ENCODE measurements at regions not wholly inside any gene's neighbourhood (a gene's known extent, or its start where the extent isn't known, plus 50 kb on each side); places are given as distances from the start of the nearest gene placed in this dataset.

DNA sequence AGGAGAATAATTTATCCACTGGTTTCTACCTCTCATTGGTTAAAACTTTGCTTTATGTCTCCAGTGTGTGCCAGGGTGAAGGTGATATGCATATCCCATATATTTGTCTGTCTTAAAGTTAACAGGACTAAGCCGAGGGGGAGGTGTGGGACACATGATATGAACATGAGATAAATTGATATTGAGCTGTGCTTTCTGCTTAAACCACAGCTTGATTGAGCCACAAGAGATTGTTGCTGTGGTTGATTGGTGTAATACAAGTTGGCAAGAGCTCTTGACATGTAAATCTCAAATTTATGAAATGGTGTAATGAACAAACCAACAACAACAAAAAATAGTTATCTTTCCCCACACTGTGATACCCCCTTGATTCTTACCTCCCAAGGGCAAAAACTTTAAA lies 1295.5 kb upstream of the NCAM2 start:
- no peak overlapping the region for H3K4me3 ChIP-seq
- POLR2A ChIA-PET = no interaction called here

More for the DNA sequence above, 1295.5 kb upstream of the NCAM2 start:
- Histone ChIP-seq H3K79me2 (ENCODE audit: control insufficient read depth, insufficient read depth, low read length) (no peaks in the 10 kb centered on the region), H3K9me1 (ENCODE audit: control insufficient read depth, insufficient read depth, low read length) (no peaks in the 10 kb centered on the region), H4K20me1 (replicated peaks; ENCODE audit: control insufficient read depth, insufficient read depth, low read length) (no peaks in the 10 kb centered on the region), H3K27ac (ENCODE audit: extremely low read depth, low read depth, low read length) (no peak overlapping the region), H2AFZ (ENCODE audit: low read depth, low read length) (no peak overlapping the region), H3K4me2 (ENCODE audit: insufficient read depth, low read length) (no peak overlapping the region), H3K4me1 (replicated peaks in 1 of 2; ENCODE audit: control insufficient read depth in 2 of 2, insufficient read depth in 2 of 2, low read length in 2 of 2) (no peaks in the 10 kb centered on the region), H3K9me3 (replicated peaks; ENCODE audit: control insufficient read depth, insufficient read depth, low read depth, low read length) (no peaks in the 10 kb centered on the region), H3K27me3 (ENCODE audit: control insufficient read depth in 2 of 2, insufficient read depth in 2 of 2, low read length in 2 of 2) (no peaks in the 10 kb centered on the region), H3K9ac (ENCODE audit: insufficient read depth in 1 of 2, low read depth in 2 of 2, low read length in 2 of 2) (no peak overlapping the region), H3K36me3 (ENCODE audit: control insufficient read depth, insufficient read depth, low read length) (no peaks in the 10 kb centered on the region)
- WGBS (ENCODE audit: insufficient coverage, low coverage, missing lambda C conversion rate) = 8% methylated on average over 1 of the region's 1 CpG
- ATAC-seq = no peak
- CTCF ChIA-PET (ENCODE audit: low intra/inter-chr PET ratio) = no interaction called here
- DNase-seq (ENCODE audit: extremely low read depth in 1 of 4, low spot score in 3 of 4) = no peak
- intact Hi-C loops (cut with micrococcal nuclease) (no loop called here), in situ Hi-C loops (cut with MboI) (no loop called here)
- TF ChIP-seq NELFE (IDR thresholded peaks at IDR 0.05; ENCODE audit: insufficient read depth, insufficient read length) = no peak
- TF ChIP-seq, protein P1, sequence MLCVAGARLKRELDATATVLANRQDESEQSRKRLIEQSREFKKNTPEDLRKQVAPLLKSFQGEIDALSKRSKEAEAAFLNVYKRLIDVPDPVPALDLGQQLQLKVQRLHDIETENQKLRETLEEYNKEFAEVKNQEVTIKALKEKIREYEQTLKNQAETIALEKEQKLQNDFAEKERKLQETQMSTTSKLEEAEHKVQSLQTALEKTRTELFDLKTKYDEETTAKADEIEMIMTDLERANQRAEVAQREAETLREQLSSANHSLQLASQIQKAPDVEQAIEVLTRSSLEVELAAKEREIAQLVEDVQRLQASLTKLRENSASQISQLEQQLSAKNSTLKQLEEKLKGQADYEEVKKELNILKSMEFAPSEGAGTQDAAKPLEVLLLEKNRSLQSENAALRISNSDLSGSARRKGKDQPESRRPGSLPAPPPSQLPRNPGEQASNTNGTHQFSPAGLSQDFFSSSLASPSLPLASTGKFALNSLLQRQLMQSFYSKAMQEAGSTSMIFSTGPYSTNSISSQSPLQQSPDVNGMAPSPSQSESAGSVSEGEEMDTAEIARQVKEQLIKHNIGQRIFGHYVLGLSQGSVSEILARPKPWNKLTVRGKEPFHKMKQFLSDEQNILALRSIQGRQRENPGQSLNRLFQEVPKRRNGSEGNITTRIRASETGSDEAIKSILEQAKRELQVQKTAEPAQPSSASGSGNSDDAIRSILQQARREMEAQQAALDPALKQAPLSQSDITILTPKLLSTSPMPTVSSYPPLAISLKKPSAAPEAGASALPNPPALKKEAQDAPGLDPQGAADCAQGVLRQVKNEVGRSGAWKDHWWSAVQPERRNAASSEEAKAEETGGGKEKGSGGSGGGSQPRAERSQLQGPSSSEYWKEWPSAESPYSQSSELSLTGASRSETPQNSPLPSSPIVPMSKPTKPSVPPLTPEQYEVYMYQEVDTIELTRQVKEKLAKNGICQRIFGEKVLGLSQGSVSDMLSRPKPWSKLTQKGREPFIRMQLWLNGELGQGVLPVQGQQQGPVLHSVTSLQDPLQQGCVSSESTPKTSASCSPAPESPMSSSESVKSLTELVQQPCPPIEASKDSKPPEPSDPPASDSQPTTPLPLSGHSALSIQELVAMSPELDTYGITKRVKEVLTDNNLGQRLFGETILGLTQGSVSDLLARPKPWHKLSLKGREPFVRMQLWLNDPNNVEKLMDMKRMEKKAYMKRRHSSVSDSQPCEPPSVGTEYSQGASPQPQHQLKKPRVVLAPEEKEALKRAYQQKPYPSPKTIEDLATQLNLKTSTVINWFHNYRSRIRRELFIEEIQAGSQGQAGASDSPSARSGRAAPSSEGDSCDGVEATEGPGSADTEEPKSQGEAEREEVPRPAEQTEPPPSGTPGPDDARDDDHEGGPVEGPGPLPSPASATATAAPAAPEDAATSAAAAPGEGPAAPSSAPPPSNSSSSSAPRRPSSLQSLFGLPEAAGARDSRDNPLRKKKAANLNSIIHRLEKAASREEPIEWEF (CRISPR knock-in tag; IDR thresholded peaks at IDR 0.05) = no peak
- no peak for TF ChIP-seq ZBTB17 (CRISPR knock-in tag; IDR thresholded peaks at IDR 0.05)
- TF ChIP-seq NRF1 (conservative IDR thresholded peaks at IDR 0.05 in 1 of 2, IDR thresholded peaks at IDR 0.05 in 1 of 2) = no peak
- TF ChIP-seq PHB (CRISPR knock-in tag; IDR thresholded peaks at IDR 0.05) = no peak
- no peak for TF ChIP-seq NR2F6 (CRISPR knock-in tag; IDR thresholded peaks at IDR 0.05)
- no peak for TF ChIP-seq HDAC3 (IDR thresholded peaks at IDR 0.05; ENCODE audit: borderline replicate concordance, partially characterized antibody)
- no peak for TF ChIP-seq IFI16 (CRISPR knock-in tag; IDR thresholded peaks at IDR 0.05)
- BruUV-seq (replicated peaks) = no TSS peak
- FAIRE-seq = no peak

Data from K562 (cell line).